ENCODE measurements at regions not wholly inside any gene's neighbourhood (a gene's known extent, or its start where the extent isn't known, plus 50 kb on each side); places are given as distances from the start of the nearest gene placed in this dataset.

GRCh38 chr6:40244699-40245098, 310.4 kb upstream of the MOCS1 start:
- intact Hi-C loops (cut with micrococcal nuclease): no loop called here
- Mint-ChIP-seq H3K4me3 (no peak overlapping the region), H3K4me1 (no peaks in the 10 kb centered on the region), H3K9me3 (peaks cover 4% of the 10 kb centered on the region), H3K36me3 (ENCODE audit: low read depth) (no peaks in the 10 kb centered on the region), H3K27me3 (no peaks in the 10 kb centered on the region), H3K27ac (no peak overlapping the region)
- ChIA-PET CTCF (no interaction called here), POLR2A (no interaction called here)
- no peak for DNase-seq
- TF ChIP-seq CTCF (IDR thresholded peaks at IDR 0.05): no peak
- no peak for ATAC-seq (ENCODE audit: low read depth)

- Mint-ChIP-seq H3K27me3 (peaks cover 3% of the 10 kb centered on the region), H3K27ac (no peak overlapping the region), H3K4me1 (no peaks in the 10 kb centered on the region), H3K9me3 (peaks cover 7% of the 10 kb centered on the region), H3K36me3 (ENCODE audit: low read depth) (no peaks in the 10 kb centered on the region), H3K4me3 (no peak overlapping the region)
- TF ChIP-seq CTCF (IDR thresholded peaks at IDR 0.05): no peak
- ChIA-PET CTCF (no interaction called here), POLR2A (no interaction called here)
- no peak for ATAC-seq (ENCODE audit: low read depth)
- intact Hi-C loops (cut with micrococcal nuclease): no loop called here
- no peak for DNase-seq
Observed at GRCh38 chr6:40232698-40233097, 298.4 kb upstream of the MOCS1 start.

- no peaks in the 10 kb centered on the region for H3K36me3 Mint-ChIP-seq (ENCODE audit: low read depth)
- TF ChIP-seq CTCF (IDR thresholded peaks at IDR 0.05): no peak
- intact Hi-C loops (cut with micrococcal nuclease): no loop called here
- DNase-seq: no peak
- ChIA-PET POLR2A (no interaction called here), CTCF (no interaction called here)
- peaks cover 5% of the 10 kb centered on the region for H3K27me3 Mint-ChIP-seq
- no peaks in the 10 kb centered on the region for H3K4me1 Mint-ChIP-seq
- peaks cover 7% of the 10 kb centered on the region for H3K9me3 Mint-ChIP-seq
- no peak overlapping the region for H3K27ac Mint-ChIP-seq
- H3K4me3 Mint-ChIP-seq: no peak overlapping the region
- ATAC-seq (ENCODE audit: low read depth): no peak
Observed at GRCh38 chr6:40227735-40228134, 293.5 kb upstream of the MOCS1 start.

GRCh38 chr6:40222354-40222753, 288.1 kb upstream of the MOCS1 start:
- Mint-ChIP-seq H3K27me3 (peaks cover 4% of the 10 kb centered on the region), H3K4me1 (no peaks in the 10 kb centered on the region), H3K36me3 (ENCODE audit: low read depth) (no peaks in the 10 kb centered on the region), H3K27ac (no peak overlapping the region), H3K9me3 (peaks cover 7% of the 10 kb centered on the region), H3K4me3 (no peak overlapping the region)
- no peak for TF ChIP-seq CTCF (IDR thresholded peaks at IDR 0.05)
- ChIA-PET CTCF (no interaction called here), POLR2A (no interaction called here)
- no peak for ATAC-seq (ENCODE audit: low read depth)
- intact Hi-C loops (cut with micrococcal nuclease): no loop called here
- no peak for DNase-seq

GRCh38 chr6:40219799-40220198, 285.5 kb upstream of the MOCS1 start:
- intact Hi-C loops (cut with micrococcal nuclease): no loop called here
- Mint-ChIP-seq H3K36me3 (ENCODE audit: low read depth) (no peaks in the 10 kb centered on the region), H3K27me3 (peaks cover 2% of the 10 kb centered on the region), H3K4me3 (no peak overlapping the region), H3K27ac (no peak overlapping the region), H3K9me3 (peaks cover 7% of the 10 kb centered on the region), H3K4me1 (no peaks in the 10 kb centered on the region)
- ATAC-seq (ENCODE audit: low read depth) (no peak), DNase-seq (no peak)
- CTCF ChIA-PET: no interaction called here
- POLR2A ChIA-PET: no interaction called here
- no peak for TF ChIP-seq CTCF (IDR thresholded peaks at IDR 0.05)

Measured in activated B cell treated with CpG ODN at 0.5 μM for 24 hours (primary cell).